Trophoblast cell (in vitro differentiated cells and primary cell): ENCODE measurements at regions not wholly inside any gene's neighbourhood (a gene's known extent, or its start where the extent isn't known, plus 50 kb on each side); places are given as distances from the start of the nearest gene placed in this dataset.
A peak's percentile ranks its signal among the peaks of the same experiment; 100 is the strongest.

Source experiments
- DNase-seq, 2 donors: peaks; one replicate each; pipeline ENCODE4 v3.0.0-alpha.2; 2016
- H2AFZ ChIP-seq: 2 replicates; pipeline ENCODE4 v1.6.1; 2013; ENCODE audit warnings: low read length, moderate library complexity, mild to moderate bottlenecking; ENCODE audit not compliant: insufficient read depth, poor library complexity
- H2AK5ac ChIP-seq: 2 replicates; pipeline ENCODE4 v1.6.1; 2013; ENCODE audit warnings: mild to moderate bottlenecking, low read length
- H2BK120ac ChIP-seq: 2 replicates; pipeline ENCODE4 v1.6.1; 2013; ENCODE audit warnings: low read length, mild to moderate bottlenecking, moderate library complexity; ENCODE audit not compliant: insufficient read depth, poor library complexity
- H2BK12ac ChIP-seq: 2 replicates; pipeline ENCODE4 v1.6.1; 2013; ENCODE audit warnings: mild to moderate bottlenecking, low read length, moderate library complexity
- H2BK5ac ChIP-seq: 2 replicates; pipeline ENCODE4 v1.6.1; 2013; ENCODE audit warnings: low read length, low read depth, moderate library complexity, mild to moderate bottlenecking; ENCODE audit not compliant: poor library complexity
- H3K14ac ChIP-seq: 2 replicates; pipeline ENCODE4 v1.6.1; 2013; ENCODE audit warnings: mild to moderate bottlenecking, low read length
- H3K18ac ChIP-seq: 2 replicates; pipeline ENCODE4 v1.6.1; 2013; ENCODE audit warnings: mild to moderate bottlenecking, low read length
- H3K23ac ChIP-seq: 2 replicates; pipeline ENCODE4 v1.6.1; 2013; ENCODE audit warnings: low read length
- H3K27ac ChIP-seq: 2 replicates; pipeline ENCODE4 v1.5.1; 2013; ENCODE audit warnings: low read depth, mild to moderate bottlenecking, inconsistent platforms, low read length, moderate library complexity
- H3K27me3 ChIP-seq: 2 replicates; pipeline ENCODE4 v1.6.1; 2013; ENCODE audit warnings: inconsistent platforms, mild to moderate bottlenecking, low read length, moderate library complexity; ENCODE audit not compliant: insufficient read depth
- H3K36me3 ChIP-seq, 2 experiments: 1 replicate in 1 of 2; 2 replicates in 1 of 2; pipeline ENCODE4 v1.6.1; 2013; ENCODE audit warnings: low read length in 2 of 2, mild to moderate bottlenecking in 2 of 2, moderate library complexity in 1 of 2; ENCODE audit not compliant: insufficient read depth in 2 of 2, control insufficient read depth in 1 of 2
- H3K4ac ChIP-seq: 2 replicates; pipeline ENCODE4 v1.6.1; 2013; ENCODE audit warnings: low read depth, mild to moderate bottlenecking, low read length, moderate library complexity
- H3K4me1 ChIP-seq, 2 experiments: 1 replicate in 1 of 2; 2 replicates in 1 of 2; pipeline ENCODE4 v1.6.1; 2013; ENCODE audit warnings: low read length in 2 of 2, mild to moderate bottlenecking in 2 of 2, moderate library complexity in 1 of 2; ENCODE audit not compliant: insufficient read depth in 2 of 2, control insufficient read depth in 1 of 2
- H3K4me2 ChIP-seq: 2 replicates; pipeline ENCODE4 v1.6.1; 2013; ENCODE audit warnings: inconsistent platforms, mild to moderate bottlenecking, low read length, moderate library complexity
- H3K4me3 ChIP-seq: 2 replicates; pipeline ENCODE4 v1.5.1; 2013; ENCODE audit warnings: mild to moderate bottlenecking, low read depth, low read length, inconsistent platforms
- H3K79me1 ChIP-seq: one replicate; pipeline ENCODE4 v1.6.1; 2013; ENCODE audit warnings: low read length
- H3K79me2 ChIP-seq: 2 replicates; pipeline ENCODE4 v1.6.1; 2013; ENCODE audit warnings: low read length, mild to moderate bottlenecking; ENCODE audit not compliant: control insufficient read depth, insufficient read depth, poor library complexity
- H3K9ac ChIP-seq: 2 replicates; pipeline ENCODE4 v1.6.1; 2013; ENCODE audit warnings: mild to moderate bottlenecking, low read length
- H3K9me3 ChIP-seq: 2 replicates; pipeline ENCODE4 v1.6.1; 2013; ENCODE audit warnings: low read depth, mild to moderate bottlenecking, control low read depth, inconsistent platforms, low read length; ENCODE audit not compliant: insufficient read depth
- H4K12ac ChIP-seq: 2 replicates; pipeline ENCODE4 v1.6.1; 2013; ENCODE audit warnings: low read depth, mild to moderate bottlenecking, low read length, moderate library complexity
- H4K8ac ChIP-seq: 2 replicates; pipeline ENCODE4 v1.6.1; 2013; ENCODE audit warnings: low read depth, mild to moderate bottlenecking, low read length, moderate library complexity
- H4K91ac ChIP-seq: one replicate; pipeline ENCODE4 v1.6.1; 2013; ENCODE audit warnings: low read depth, mild to moderate bottlenecking, low read length, moderate library complexity
- WGBS: extraction: QIAGEN DNeasy Blood & Tissue Kit; methylation state at CpG from one replicate; pipeline ENCODE4 v1.1.7; 2013; ENCODE audit warnings: missing lambda C conversion rate; ENCODE audit not compliant: insufficient read length, insufficient coverage; ENCODE audit errors: extremely low coverage; 5-methylcytosine and 5-hydroxymethylcytosine counted together

GRCh38 chr17:56679777-56680422, 86.4 kb downstream of the NOG start:
- Histone ChIP-seq H3K4ac (no peak overlapping the region), H3K27me3 (no peaks in the 10 kb centered on the region), H2AFZ (no peak overlapping the region), H2BK12ac (no peak overlapping the region), H2AK5ac (no peak overlapping the region), H3K36me3 (no peaks in the 10 kb centered on the region), H3K27ac (peak overlapping the region; percentile 94), H4K12ac (no peak overlapping the region), H4K8ac (peak overlapping the region; percentile 13), H3K79me2 (no peaks in the 10 kb centered on the region), H2BK5ac (peak overlapping the region; percentile 99), H3K79me1 (peaks cover 40% of the 10 kb centered on the region), H3K9me3 (no peaks in the 10 kb centered on the region), H3K9ac (no peak overlapping the region), H3K4me3 (no peak overlapping the region), H2BK120ac (peak overlapping the region; percentile 65), H3K14ac (peak overlapping the region; percentile 18), H3K18ac (peak overlapping the region; percentile 60), H3K23ac (no peak overlapping the region), H4K91ac (peak overlapping the region; percentile 87), H3K4me1 (peaks cover 23 to 30% of the 10 kb centered on the region in 2 experiments), H3K4me2 (peak overlapping the region; percentile 25)
- WGBS, result no CpG with 5 or more reads among the region's 6 CpGs
- DNase-seq, result peak; percentile 98 to 100

- no peak overlapping the region for H3K9ac ChIP-seq
- H2AFZ ChIP-seq, result no peak overlapping the region
- no peak overlapping the region for H3K4me2 ChIP-seq
- no peak overlapping the region for H3K4me3 ChIP-seq
- peak overlapping the region; percentile 71 for H2BK5ac ChIP-seq
- H3K23ac ChIP-seq, result no peak overlapping the region
- WGBS, result no CpG with 5 or more reads among the region's 3 CpGs
- H4K91ac ChIP-seq, result peak overlapping the region; percentile 89
- H3K4me1 ChIP-seq, result peaks cover 23 to 30% of the 10 kb centered on the region in 2 experiments
- H2BK12ac ChIP-seq, result peak overlapping the region; percentile 67
- H3K27ac ChIP-seq, result peak overlapping the region; percentile 94
- H3K27me3 ChIP-seq, result no peaks in the 10 kb centered on the region
- peak overlapping the region; percentile 67 for H3K14ac ChIP-seq
- H3K79me1 ChIP-seq, result peaks cover 40% of the 10 kb centered on the region
- peak overlapping the region; percentile 84 for H2BK120ac ChIP-seq
- H2AK5ac ChIP-seq, result no peak overlapping the region
- H4K12ac ChIP-seq, result no peak overlapping the region
- H3K79me2 ChIP-seq, result no peaks in the 10 kb centered on the region
- no peaks in the 10 kb centered on the region for H3K9me3 ChIP-seq
- H4K8ac ChIP-seq, result no peak overlapping the region
- no peak overlapping the region for H3K18ac ChIP-seq
- no peaks in the 10 kb centered on the region for H3K36me3 ChIP-seq
- H3K4ac ChIP-seq, result peak overlapping the region; percentile 18
- DNase-seq, result peak in 1 of 2 donors; percentile 22
These were observed 87.2 kb downstream of the NOG start for GRCh38 chr17:56680676-56681075.

- Histone ChIP-seq H3K36me3 (no peaks in the 10 kb centered on the region), H2BK12ac (peak overlapping the region; percentile 67), H3K4me3 (no peak overlapping the region), H3K79me2 (no peaks in the 10 kb centered on the region), H2BK5ac (peak overlapping the region; percentile 62), H3K4me1 (peaks cover 23 to 30% of the 10 kb centered on the region in 2 experiments), H3K23ac (no peak overlapping the region), H3K9ac (no peak overlapping the region), H4K12ac (no peak overlapping the region), H2AFZ (no peak overlapping the region), H3K27me3 (no peaks in the 10 kb centered on the region), H2AK5ac (peak overlapping the region; percentile 42), H3K27ac (peak overlapping the region; percentile 94), H4K91ac (peak overlapping the region; percentile 89), H3K79me1 (peaks cover 40% of the 10 kb centered on the region), H3K4me2 (no peak overlapping the region), H3K9me3 (no peaks in the 10 kb centered on the region), H3K18ac (peak overlapping the region; percentile 23), H3K4ac (peak overlapping the region; percentile 25), H4K8ac (peak overlapping the region; percentile 32), H3K14ac (peak overlapping the region; percentile 47), H2BK120ac (peak overlapping the region; percentile 65)
- peak; percentile 27 to 64 for DNase-seq
- no CpG with 5 or more reads among the region's 3 CpGs for WGBS
These were observed 88.2 kb downstream of the NOG start for GRCh38 chr17:56681561-56682266.

GRCh38 chr17:56688151-56688550, 94.7 kb downstream of the NOG start:
- Histone ChIP-seq H2BK120ac (no peak overlapping the region), H4K12ac (no peak overlapping the region), H3K23ac (no peak overlapping the region), H3K79me2 (no peaks in the 10 kb centered on the region), H3K9me3 (no peaks in the 10 kb centered on the region), H3K18ac (no peak overlapping the region), H3K4me3 (no peak overlapping the region), H3K27ac (no peak overlapping the region), H3K4ac (no peak overlapping the region), H4K8ac (no peak overlapping the region), H3K4me1 (no peaks in the 10 kb centered on the region), H3K27me3 (no peaks in the 10 kb centered on the region), H3K9ac (no peak overlapping the region), H3K4me2 (no peak overlapping the region), H2BK5ac (no peak overlapping the region), H2AFZ (no peak overlapping the region), H3K14ac (no peak overlapping the region), H3K36me3 (no peaks in the 10 kb centered on the region), H4K91ac (no peak overlapping the region), H3K79me1 (peaks cover 7% of the 10 kb centered on the region), H2AK5ac (no peak overlapping the region), H2BK12ac (peak overlapping the region; percentile 37)
- peak; percentile 84 to 90 for DNase-seq
- WGBS, result no CpG with 5 or more reads among the region's 1 CpG
